Body of pancreas (tissue), 4 donors: ENCODE measurements at regions not wholly inside any gene's neighbourhood (a gene's known extent, or its start where the extent isn't known, plus 50 kb on each side); places are given as distances from the start of the nearest gene placed in this dataset.

ENCODE experiments used
- CTCF ChIP-seq, 7 experiments: fragments of 450-650 bp in 4 of 7; fragments of 200-600 bp in 3 of 7; sonication (generic) in 3 of 7; IDR thresholded peaks; one replicate each; pipeline ENCODE4 v1.5.1; 2016 to 2019; ENCODE audit warnings: antibody characterized with exemption in 7 of 7
- POLR2A ChIP-seq, 3 donors: fragments of 450-650 bp; IDR thresholded peaks; one replicate each; pipeline ENCODE4 v1.6.1; 2016; ENCODE audit warnings: antibody characterized with exemption in 3 of 3, mild to moderate bottlenecking in 2 of 3

GRCh38 chr9:108056084-108056804, 566.7 kb upstream of the KLF4 start:
- TF ChIP-seq POLR2A (IDR thresholded peaks at IDR 0.05) (no peak), CTCF (IDR thresholded peaks at IDR 0.05) (no peak)
